OCI-LY7 (cell line): ENCODE measurements at regions not wholly inside any gene's neighbourhood (a gene's known extent, or its start where the extent isn't known, plus 50 kb on each side); places are given as distances from the start of the nearest gene placed in this dataset.

Experiments
- BruUV-seq: library from RNA; stranded (reverse); fragments of 400-500 nt; replicated peaks from 2 replicates; lab custom pipeline; 2021; lab: Mats Ljungman, UMichigan
- CTCF ChIA-PET: fragments of 300-600 bp; sonication (Branson Sonifier 250); formaldehyde crosslinking; loops from one replicate; lab custom pipeline; 2022; ENCODE audit warnings: antibody characterized with exemption; ENCODE audit not compliant: unreplicated experiment; lab: Charles Lee
- POLR2A ChIA-PET: fragments of 300-600 bp; sonication (Branson Sonifier 250); formaldehyde crosslinking; loops from one replicate; lab custom pipeline; 2022; ENCODE audit warnings: antibody characterized with exemption; lab: Charles Lee
- DNase-seq: peaks from one replicate; pipeline ENCODE4 v3.0.0-alpha.2; 2015; ENCODE audit warnings: low spot score
- H2AFZ ChIP-seq: fragments of 200-600 bp; sonication (generic), shearing (Covaris generic); 2 replicates; pipeline ENCODE4 v1.6.1; 2014; ENCODE audit warnings: mild to moderate bottlenecking, antibody characterized with exemption, low read length, moderate library complexity
- H3K27ac ChIP-seq: fragments of 200-600 bp; sonication (generic); 2 replicates; pipeline ENCODE4 v1.5.1; 2014; ENCODE audit warnings: mixed run types, low read depth, mild to moderate bottlenecking, moderate library complexity, low read length, inconsistent platforms; ENCODE audit not compliant: poor library complexity, severe bottlenecking
- H3K36me3 ChIP-seq: fragments of 200-600 bp; sonication (generic); 2 replicates; pipeline ENCODE4 v1.6.1; 2014; ENCODE audit warnings: mild to moderate bottlenecking, antibody characterized with exemption, low read length, moderate library complexity, mixed read lengths; ENCODE audit not compliant: insufficient read depth
- H3K4me1 ChIP-seq: fragments of 200-600 bp; sonication (generic); 2 replicates; pipeline ENCODE4 v1.5.1; 2014; ENCODE audit warnings: mild to moderate bottlenecking, low read length; ENCODE audit not compliant: insufficient read depth, poor library complexity, severe bottlenecking
- H3K4me2 ChIP-seq: fragments of 200-600 bp; sonication (generic); 2 replicates; pipeline ENCODE4 v1.6.1; 2014; ENCODE audit warnings: mild to moderate bottlenecking, low read length
- H3K4me3 ChIP-seq: fragments of 200-600 bp; sonication (generic); 2 replicates; pipeline ENCODE4 v1.5.1; 2014; ENCODE audit warnings: mild to moderate bottlenecking, low read depth, low read length; ENCODE audit not compliant: poor library complexity, severe bottlenecking
- H3K79me2 ChIP-seq: fragments of 200-600 bp; sonication (generic); 2 replicates; pipeline ENCODE4 v1.6.1; 2016; ENCODE audit warnings: low read depth, mild to moderate bottlenecking, low read length, moderate library complexity, mixed read lengths; ENCODE audit not compliant: insufficient read depth
- H3K9me2 ChIP-seq: fragments of 200-600 bp; sonication (generic); 2 replicates; pipeline ENCODE4 v1.6.1; 2016; ENCODE audit warnings: mild to moderate bottlenecking, low read length, mixed read lengths; ENCODE audit not compliant: insufficient read depth
- H3K9me3 ChIP-seq: fragments of 200-600 bp; sonication (generic); 2 replicates; pipeline ENCODE4 v1.6.1; 2014; ENCODE audit warnings: mild to moderate bottlenecking, mixed run types, low read length, mixed read lengths
- H4K20me1 ChIP-seq: fragments of 200-600 bp; sonication (generic); 2 replicates; pipeline ENCODE4 v1.6.1; 2014; ENCODE audit warnings: mild to moderate bottlenecking, antibody characterized with exemption, low read length, moderate library complexity, mixed read lengths; ENCODE audit not compliant: insufficient read depth
- CTCF ChIP-seq: fragments of 200-600 bp; sonication (generic); conservative IDR thresholded peaks from 2 replicates; pipeline ENCODE4 v1.5.1; 2014; ENCODE audit warnings: mild to moderate bottlenecking, antibody characterized with exemption, low read length, moderate library complexity, mixed read lengths
- intact Hi-C: fragments of 100-400 bp; cut with micrococcal nuclease; formaldehyde crosslinking; loops from one replicate; pipeline ENCODE4 v1.10.0; 2022; ENCODE audit not compliant: unreplicated experiment

GRCh38 chr3:140748-141330 is 55.7 kb upstream of the CHL1 start:
- Histone ChIP-seq H3K4me1 (no peaks in the 10 kb centered on the region), H4K20me1 (no peaks in the 10 kb centered on the region), H3K36me3 (no peaks in the 10 kb centered on the region), H3K9me3 (no peaks in the 10 kb centered on the region), H3K9me2 (no peaks in the 10 kb centered on the region), H3K27ac (no peak overlapping the region), H3K79me2 (no peaks in the 10 kb centered on the region), H3K4me3 (no peak overlapping the region), H3K4me2 (no peak overlapping the region), H2AFZ (no peak overlapping the region)
- intact Hi-C loops = no loop called here
- ChIA-PET CTCF (no interaction called here), POLR2A (no interaction called here)
- BruUV-seq = no TSS peak
- no peak for DNase-seq
- no peak for TF ChIP-seq CTCF
